ENCODE measurements at regions not wholly inside any gene's neighbourhood (a gene's known extent, or its start where the extent isn't known, plus 50 kb on each side); places are given as distances from the start of the nearest gene placed in this dataset.

GRCh38 chr10:57341294-57341693 is 926.4 kb downstream of the IPMK start:
- Histone ChIP-seq H3K4me3 (no peak overlapping the region), H3K4me1 (no peaks in the 10 kb centered on the region), H3K27me3 (no peaks in the 10 kb centered on the region), H3K27ac (no peak overlapping the region), H3K36me3 (no peaks in the 10 kb centered on the region), H3K9me3 (peaks cover 0 to 14% (median 1%) of the 10 kb centered on the region in 4 donors)
- TF ChIP-seq EP300 (IDR thresholded peaks at IDR 0.05) (no peak), CTCF (IDR thresholded peaks at IDR 0.05) (no peak), POLR2A (IDR thresholded peaks at IDR 0.05) (no peak)
- 86 to 90% methylated on average over 7 of the region's 7 CpGs for WGBS, 2 donors
- DNase-seq (ENCODE audit: low spot score in 2 of 2), result no peak

DNA sequence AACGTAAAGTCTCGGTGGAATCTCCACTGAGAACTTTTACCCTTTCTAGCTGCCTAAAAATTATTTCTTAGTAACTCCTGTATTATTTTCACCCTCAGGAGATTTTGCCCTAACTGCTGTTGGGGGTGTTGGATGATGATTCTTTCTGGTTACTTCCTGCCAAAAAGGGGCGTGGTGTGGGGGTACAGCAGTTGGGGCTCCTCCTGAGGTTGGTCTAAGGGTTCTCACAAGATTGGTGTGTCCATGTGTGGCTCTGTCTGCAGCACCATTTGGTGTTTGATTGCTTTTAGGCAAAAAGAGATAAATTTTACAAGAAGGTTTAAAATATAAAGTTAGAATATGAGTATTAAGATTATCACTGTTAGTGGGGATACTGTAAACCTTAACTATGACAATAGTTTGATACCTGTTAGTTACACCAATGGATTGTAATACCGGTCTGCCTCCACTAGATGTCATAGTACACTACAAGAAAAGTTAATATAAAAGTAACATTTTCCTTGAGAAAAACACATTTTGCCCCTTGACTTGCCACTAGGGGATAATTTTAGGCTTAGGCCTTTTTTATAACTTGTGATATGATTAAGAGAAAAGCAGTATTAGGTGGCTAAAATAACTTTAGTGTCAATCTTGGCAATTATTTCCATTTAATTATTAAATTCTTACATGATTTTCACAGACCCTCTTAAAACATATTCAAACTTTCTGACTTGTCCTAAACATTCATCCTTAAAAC is 928.7 kb downstream of the IPMK start:
- Histone ChIP-seq H3K27ac (no peak overlapping the region), H3K4me3 (no peak overlapping the region), H3K36me3 (no peaks in the 10 kb centered on the region), H3K4me1 (no peaks in the 10 kb centered on the region), H3K27me3 (no peaks in the 10 kb centered on the region), H3K9me3 (peaks cover 0 to 14% (median 1%) of the 10 kb centered on the region in 4 donors)
- DNase-seq (ENCODE audit: low spot score in 2 of 2), result peak in 1 of 2 donors; percentile 38
- WGBS, 2 donors, result 22 to 29% methylated on average over 4 of the region's 4 CpGs
- TF ChIP-seq CTCF (IDR thresholded peaks at IDR 0.05) (peak; percentile 46 to 65 (median 59)), POLR2A (IDR thresholded peaks at IDR 0.05) (no peak)

DNA sequence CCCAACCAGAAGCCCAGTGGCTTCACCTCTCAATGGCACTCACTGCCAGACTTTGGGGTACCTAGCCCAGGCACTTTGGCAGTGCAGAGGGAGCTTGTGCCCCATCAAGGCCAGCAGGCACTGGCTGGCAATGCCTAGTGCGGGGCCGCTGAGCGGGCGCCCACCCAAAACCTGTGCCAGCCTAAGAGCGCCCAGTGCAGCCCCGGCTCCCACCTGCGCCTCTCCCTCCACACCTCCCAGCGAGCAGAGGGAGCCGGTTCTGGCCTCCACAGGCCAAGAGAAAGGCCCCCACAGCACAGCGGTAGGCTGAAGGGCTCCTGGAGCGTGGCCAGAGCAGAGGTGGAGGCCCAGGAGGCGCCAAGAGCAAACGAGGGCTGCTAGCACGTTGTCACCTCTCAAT is 930.8 kb downstream of the IPMK start:
- no peaks in the 10 kb centered on the region for H3K4me1 ChIP-seq
- 85 to 87% methylated on average over 14 of the region's 14 CpGs for WGBS, 2 donors

DNA sequence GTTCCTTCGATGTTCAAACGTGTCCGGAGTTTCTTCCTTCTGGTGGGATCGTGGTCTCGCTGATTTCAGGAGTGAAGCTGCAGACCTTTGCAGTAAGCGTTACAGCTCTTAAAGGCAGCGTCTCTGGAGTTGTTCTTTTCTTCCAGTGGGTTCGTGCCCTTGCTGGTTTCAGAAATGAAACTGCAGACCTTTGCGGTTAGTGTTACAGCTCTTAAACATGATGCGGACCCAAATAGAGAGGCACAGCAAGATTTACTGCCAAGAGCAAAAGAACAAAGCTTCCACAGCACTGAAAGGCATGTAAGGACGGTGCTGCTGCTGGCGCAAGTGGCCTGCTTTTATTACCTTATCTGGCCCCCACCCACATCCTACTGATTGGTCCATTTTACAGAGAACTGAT is 931.4 kb downstream of the IPMK start:
- no peak overlapping the region for H3K4me3 ChIP-seq
- DNase-seq (ENCODE audit: low spot score in 2 of 2), result no peak
- H3K36me3 ChIP-seq, result no peaks in the 10 kb centered on the region
- H3K4me1 ChIP-seq, result no peaks in the 10 kb centered on the region
- TF ChIP-seq EP300 (IDR thresholded peaks at IDR 0.05) (no peak), CTCF (IDR thresholded peaks at IDR 0.05) (no peak), POLR2A (IDR thresholded peaks at IDR 0.05) (no peak)
- H3K9me3 ChIP-seq, result no peaks in the 10 kb centered on the region
- WGBS, 2 donors, result 83 to 89% methylated on average over 12 of the region's 12 CpGs
- no peak overlapping the region for H3K27ac ChIP-seq
- H3K27me3 ChIP-seq, result no peaks in the 10 kb centered on the region

More for the DNA sequence above, 930.8 kb downstream of the IPMK start:
- no peak for DNase-seq (ENCODE audit: low spot score in 2 of 2)
- Histone ChIP-seq H3K36me3 (no peaks in the 10 kb centered on the region), H3K27ac (no peak overlapping the region), H3K27me3 (no peaks in the 10 kb centered on the region), H3K9me3 (no peaks in the 10 kb centered on the region), H3K4me3 (no peak overlapping the region)
- TF ChIP-seq POLR2A (IDR thresholded peaks at IDR 0.05) (no peak), CTCF (IDR thresholded peaks at IDR 0.05) (no peak), EP300 (IDR thresholded peaks at IDR 0.05) (no peak)

- 67 to 81% methylated on average over 4 of the region's 4 CpGs for WGBS, 2 donors
Observed at GRCh38 chr10:57334523-57334922, 933.2 kb downstream of the IPMK start.

More at GRCh38 chr10:57334523-57334922, 933.2 kb downstream of the IPMK start:
- Histone ChIP-seq H3K27ac (no peak overlapping the region), H3K27me3 (no peaks in the 10 kb centered on the region), H3K36me3 (no peaks in the 10 kb centered on the region), H3K4me3 (no peak overlapping the region), H3K4me1 (no peaks in the 10 kb centered on the region), H3K9me3 (no peaks in the 10 kb centered on the region)
- TF ChIP-seq POLR2A (IDR thresholded peaks at IDR 0.05), result no peak
- no peak for TF ChIP-seq EP300 (IDR thresholded peaks at IDR 0.05)
- TF ChIP-seq CTCF (IDR thresholded peaks at IDR 0.05), result no peak
- no peak for DNase-seq (ENCODE audit: low spot score in 2 of 2)

Measured in tibial nerve (tissue), 4 donors.